Panc1 (cell line): ENCODE measurements at regions not wholly inside any gene's neighbourhood (a gene's known extent, or its start where the extent isn't known, plus 50 kb on each side); places are given as distances from the start of the nearest gene placed in this dataset.

ENCODE experiments used
- ATAC-seq: fragments of 200-7000 bp; cut with Tn5 transposase; 2 replicates; pipeline ENCODE4 v1.9.1; 2020; ENCODE audit warnings: mild to moderate bottlenecking, moderate library complexity
- BruUV-seq: library from RNA; stranded (reverse); fragments of 400-500 nt; replicated peaks from 2 replicates; lab custom pipeline; 2021; lab: Mats Ljungman, UMichigan
- CTCF ChIA-PET: fragments of 300-600 bp; sonication (Branson Sonifier 250); formaldehyde crosslinking; loops from one replicate; lab custom pipeline; 2022; ENCODE audit warnings: antibody characterized with exemption; lab: Charles Lee
- POLR2A ChIA-PET: fragments of 300-600 bp; sonication (Branson Sonifier 250); formaldehyde crosslinking; loops from one replicate; lab custom pipeline; 2022; ENCODE audit warnings: antibody characterized with exemption; lab: Charles Lee
- DNase-seq: peaks from one replicate; pipeline ENCODE4 v3.0.0-alpha.2; 2010; ENCODE audit warnings: low read depth, low spot score
- H3K27ac ChIP-seq: 2 replicates; pipeline ENCODE4 v1.5.1; 2011; ENCODE audit warnings: mild to moderate bottlenecking, low read length, inconsistent platforms
- H3K27me3 ChIP-seq: fragments of 200-500 bp; sonication (Bioruptor generic); 2 replicates; pipeline ENCODE4 v1.6.0; 2014; ENCODE audit warnings: low read length, inconsistent platforms; ENCODE audit not compliant: control insufficient read depth, insufficient read depth
- H3K36me3 ChIP-seq: fragments of 200-500 bp; sonication (Bioruptor generic); 2 replicates; pipeline ENCODE4 v1.5.1; 2014; ENCODE audit warnings: inconsistent platforms, mild to moderate bottlenecking, low read length, moderate library complexity; ENCODE audit not compliant: control insufficient read depth, insufficient read depth
- H3K4me1 ChIP-seq: 2 replicates; pipeline ENCODE4 v1.5.1; 2011; ENCODE audit warnings: inconsistent platforms, mild to moderate bottlenecking, low read length, moderate library complexity; ENCODE audit not compliant: control insufficient read depth, insufficient read depth
- H3K4me3 ChIP-seq, 2 experiments: 2 replicates each; pipeline ENCODE4 v1.5.1; 2011 to 2012; ENCODE audit warnings: low read depth in 2 of 2, low read length in 2 of 2, mild to moderate bottlenecking in 2 of 2, inconsistent platforms in 1 of 2, moderate library complexity in 1 of 2
- H3K9me3 ChIP-seq: fragments of 200-500 bp; sonication (Bioruptor generic); 2 replicates; pipeline ENCODE4 v1.5.1; 2014; ENCODE audit warnings: low read depth, mild to moderate bottlenecking, inconsistent platforms, low read length, moderate library complexity; ENCODE audit not compliant: control insufficient read depth, insufficient read depth
- POLR2AphosphoS5 ChIP-seq: IDR thresholded peaks from 2 replicates; pipeline ENCODE4 v1.6.1; 2012; ENCODE audit warnings: mild to moderate bottlenecking, low read depth, low read length, moderate library complexity
- SIN3A ChIP-seq: IDR thresholded peaks from 2 replicates; pipeline ENCODE4 v1.6.1; 2012; ENCODE audit warnings: low read depth, mild to moderate bottlenecking, low read length, moderate library complexity, borderline replicate concordance; ENCODE audit not compliant: insufficient read depth
- TCF7L2 ChIP-seq: IDR thresholded peaks from 2 replicates; pipeline ENCODE4 v1.6.1; 2011; ENCODE audit warnings: mild to moderate bottlenecking, low read depth, low read length, inconsistent platforms
- in situ Hi-C: cut with HindIII; loops from 2 replicates; pipeline ENCODE4 v1.10.0; 2016; ENCODE audit warnings: low sequenced_read_pairs, low pct_unique_long_range_greater_than_20kb
- intact Hi-C: fragments of 100-400 bp; cut with micrococcal nuclease; formaldehyde crosslinking; loops from one replicate; pipeline ENCODE4 v1.10.0; 2022; ENCODE audit not compliant: unreplicated experiment
- TF ChIP-seq, protein P1 (sequence below), 2 experiments: IDR thresholded peaks; 2 replicates each; pipeline ENCODE4 v1.6.1; 2011 to 2012; ENCODE audit warnings: low read depth in 2 of 2, control low read depth in 1 of 2, low read length in 1 of 2, mild to moderate bottlenecking in 1 of 2, moderate library complexity in 1 of 2; ENCODE audit not compliant: insufficient read depth in 1 of 2
- TF ChIP-seq, protein P2 (sequence below): fragments of 450-650 bp; IDR thresholded peaks from 2 replicates; pipeline ENCODE4 v1.5.1; 2017; ENCODE audit warnings: mild to moderate bottlenecking

DNA sequence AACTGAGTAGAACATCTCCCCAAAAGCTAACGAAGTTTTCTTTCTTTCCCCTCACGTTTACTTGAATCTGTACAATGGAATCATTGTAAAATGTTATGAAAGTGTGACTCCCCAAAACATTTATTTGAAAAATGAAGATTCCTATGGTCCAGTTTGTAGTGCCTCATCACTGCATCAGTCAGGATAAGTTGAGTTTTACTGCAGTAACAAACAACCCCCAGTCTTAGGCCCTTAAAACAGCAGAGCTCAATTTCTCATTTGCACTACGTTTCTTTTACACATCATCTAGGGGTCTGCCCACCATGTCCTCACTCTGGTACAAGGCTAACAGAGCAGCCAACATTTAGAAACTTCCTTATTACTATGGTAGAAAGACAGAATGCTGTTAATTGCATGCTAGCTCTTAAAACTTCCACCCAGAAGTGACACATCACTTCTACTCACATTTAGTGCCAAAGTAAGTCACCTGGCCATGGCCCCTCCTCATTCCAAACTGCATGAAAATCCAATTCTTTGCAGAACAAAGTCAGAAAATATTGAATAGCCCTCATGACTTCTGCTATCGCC, 546.4 kb downstream of the MED13L start:
- no peaks in the 10 kb centered on the region for H3K27me3 ChIP-seq
- DNase-seq (no peak), ATAC-seq (no peak)
- no TSS peak for BruUV-seq
- intact Hi-C loops, result no loop called here
- no peaks in the 10 kb centered on the region for H3K9me3 ChIP-seq
- no peak overlapping the region for H3K4me3 ChIP-seq
- in situ Hi-C loops, result no loop called here
- H3K36me3 ChIP-seq, result no peaks in the 10 kb centered on the region
- ChIA-PET POLR2A (no interaction called here), CTCF (no interaction called here)
- TF ChIP-seq, protein P1, sequence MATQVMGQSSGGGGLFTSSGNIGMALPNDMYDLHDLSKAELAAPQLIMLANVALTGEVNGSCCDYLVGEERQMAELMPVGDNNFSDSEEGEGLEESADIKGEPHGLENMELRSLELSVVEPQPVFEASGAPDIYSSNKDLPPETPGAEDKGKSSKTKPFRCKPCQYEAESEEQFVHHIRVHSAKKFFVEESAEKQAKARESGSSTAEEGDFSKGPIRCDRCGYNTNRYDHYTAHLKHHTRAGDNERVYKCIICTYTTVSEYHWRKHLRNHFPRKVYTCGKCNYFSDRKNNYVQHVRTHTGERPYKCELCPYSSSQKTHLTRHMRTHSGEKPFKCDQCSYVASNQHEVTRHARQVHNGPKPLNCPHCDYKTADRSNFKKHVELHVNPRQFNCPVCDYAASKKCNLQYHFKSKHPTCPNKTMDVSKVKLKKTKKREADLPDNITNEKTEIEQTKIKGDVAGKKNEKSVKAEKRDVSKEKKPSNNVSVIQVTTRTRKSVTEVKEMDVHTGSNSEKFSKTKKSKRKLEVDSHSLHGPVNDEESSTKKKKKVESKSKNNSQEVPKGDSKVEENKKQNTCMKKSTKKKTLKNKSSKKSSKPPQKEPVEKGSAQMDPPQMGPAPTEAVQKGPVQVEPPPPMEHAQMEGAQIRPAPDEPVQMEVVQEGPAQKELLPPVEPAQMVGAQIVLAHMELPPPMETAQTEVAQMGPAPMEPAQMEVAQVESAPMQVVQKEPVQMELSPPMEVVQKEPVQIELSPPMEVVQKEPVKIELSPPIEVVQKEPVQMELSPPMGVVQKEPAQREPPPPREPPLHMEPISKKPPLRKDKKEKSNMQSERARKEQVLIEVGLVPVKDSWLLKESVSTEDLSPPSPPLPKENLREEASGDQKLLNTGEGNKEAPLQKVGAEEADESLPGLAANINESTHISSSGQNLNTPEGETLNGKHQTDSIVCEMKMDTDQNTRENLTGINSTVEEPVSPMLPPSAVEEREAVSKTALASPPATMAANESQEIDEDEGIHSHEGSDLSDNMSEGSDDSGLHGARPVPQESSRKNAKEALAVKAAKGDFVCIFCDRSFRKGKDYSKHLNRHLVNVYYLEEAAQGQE (IDR thresholded peaks at IDR 0.05; ENCODE audit: insufficient read depth in 1 of 2, low read depth in 2 of 2, low read length in 1 of 2), result no peak
- TF ChIP-seq TCF7L2 (no peak), SIN3A (no peak), POLR2AphosphoS5 (no peak)
- TF ChIP-seq, protein P2, sequence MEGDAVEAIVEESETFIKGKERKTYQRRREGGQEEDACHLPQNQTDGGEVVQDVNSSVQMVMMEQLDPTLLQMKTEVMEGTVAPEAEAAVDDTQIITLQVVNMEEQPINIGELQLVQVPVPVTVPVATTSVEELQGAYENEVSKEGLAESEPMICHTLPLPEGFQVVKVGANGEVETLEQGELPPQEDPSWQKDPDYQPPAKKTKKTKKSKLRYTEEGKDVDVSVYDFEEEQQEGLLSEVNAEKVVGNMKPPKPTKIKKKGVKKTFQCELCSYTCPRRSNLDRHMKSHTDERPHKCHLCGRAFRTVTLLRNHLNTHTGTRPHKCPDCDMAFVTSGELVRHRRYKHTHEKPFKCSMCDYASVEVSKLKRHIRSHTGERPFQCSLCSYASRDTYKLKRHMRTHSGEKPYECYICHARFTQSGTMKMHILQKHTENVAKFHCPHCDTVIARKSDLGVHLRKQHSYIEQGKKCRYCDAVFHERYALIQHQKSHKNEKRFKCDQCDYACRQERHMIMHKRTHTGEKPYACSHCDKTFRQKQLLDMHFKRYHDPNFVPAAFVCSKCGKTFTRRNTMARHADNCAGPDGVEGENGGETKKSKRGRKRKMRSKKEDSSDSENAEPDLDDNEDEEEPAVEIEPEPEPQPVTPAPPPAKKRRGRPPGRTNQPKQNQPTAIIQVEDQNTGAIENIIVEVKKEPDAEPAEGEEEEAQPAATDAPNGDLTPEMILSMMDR, result no peak
- no peak overlapping the region for H3K27ac ChIP-seq
- no peaks in the 10 kb centered on the region for H3K4me1 ChIP-seq

DNA sequence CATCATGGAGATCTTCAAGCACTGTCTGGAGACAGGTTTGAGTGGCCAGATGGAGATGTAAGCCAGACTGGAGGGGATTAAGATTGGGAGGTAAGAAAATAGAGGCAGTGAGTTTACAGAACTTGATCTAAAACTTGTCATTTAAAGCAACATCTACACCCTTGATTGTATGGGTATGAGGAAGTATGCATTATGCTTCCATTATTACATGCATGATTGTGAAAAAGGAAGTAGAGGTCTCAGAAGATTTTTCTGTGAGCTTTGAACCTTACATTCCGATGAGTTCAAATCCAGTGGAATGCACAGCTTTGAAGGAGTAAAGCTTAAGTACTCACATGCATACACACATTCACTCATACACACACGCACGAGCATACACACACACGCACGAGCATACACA, 550.8 kb downstream of the MED13L start:
- DNase-seq (no peak), ATAC-seq (no peak)
- ChIA-PET POLR2A (no interaction called here), CTCF (no interaction called here)
- Histone ChIP-seq H3K9me3 (no peaks in the 10 kb centered on the region), H3K27ac (no peak overlapping the region), H3K4me3 (no peak overlapping the region), H3K27me3 (no peaks in the 10 kb centered on the region), H3K36me3 (no peaks in the 10 kb centered on the region), H3K4me1 (no peaks in the 10 kb centered on the region)
- intact Hi-C loops, result no loop called here
- in situ Hi-C loops, result no loop called here
- no peak for TF ChIP-seq POLR2AphosphoS5
- no peak for TF ChIP-seq SIN3A
- TF ChIP-seq, protein P2, result no peak
- no peak for TF ChIP-seq TCF7L2
- TF ChIP-seq, protein P1 (IDR thresholded peaks at IDR 0.05; ENCODE audit: insufficient read depth in 1 of 2, low read depth in 2 of 2, low read length in 1 of 2), result no peak
- no TSS peak for BruUV-seq
